H1 (cell line): ENCODE measurements at regions not wholly inside any gene's neighbourhood (a gene's known extent, or its start where the extent isn't known, plus 50 kb on each side); places are given as distances from the start of the nearest gene placed in this dataset.

Experiments
- CTCF ChIA-PET: fragments of 300-600 bp; sonication (Branson Sonifier 250); formaldehyde crosslinking; loops from one replicate; lab custom pipeline; 2021; ENCODE audit not compliant: partially characterized antibody; lab: Charles Lee
- POLR2A ChIA-PET: fragments of 300-600 bp; sonication (Branson Sonifier 250); formaldehyde crosslinking; loops from one replicate; lab custom pipeline; 2021; ENCODE audit warnings: inconsistent platforms; ENCODE audit not compliant: partially characterized antibody; lab: Charles Lee
- DNase-seq, 2 experiments: peaks; one replicate each; pipeline versions ENCODE4 v3.0.0 to v3.0.0-alpha.2; 2010 to 2022; ENCODE audit warnings: low spot score in 2 of 2, low read depth in 1 of 2, mixed read lengths in 1 of 2
- FAIRE-seq: peaks from 2 replicates; lab custom pipeline; 2011; peaks lifted over from hg19 to GRCh38; lab: Jason Lieb, UNC
- H2AFZ ChIP-seq: 2 replicates; pipeline ENCODE4 v1.8.1; 2012; ENCODE audit warnings: low read length, inconsistent platforms
- H2AK5ac ChIP-seq: 2 replicates; pipeline ENCODE4 v1.6.1; 2013; ENCODE audit warnings: low read depth, low read length
- H2BK120ac ChIP-seq: replicated peaks from 2 replicates; pipeline ENCODE3; 2013; ENCODE audit warnings: low read depth, low read length, inconsistent platforms
- H2BK12ac ChIP-seq: 2 replicates; pipeline ENCODE4 v1.6.1; 2013; ENCODE audit warnings: low read depth, low read length
- H2BK15ac ChIP-seq: 2 replicates; pipeline ENCODE4 v1.6.1; 2013; ENCODE audit warnings: low read length
- H2BK20ac ChIP-seq: 2 replicates; pipeline ENCODE4 v1.6.1; 2013; ENCODE audit warnings: low read length
- H2BK5ac ChIP-seq: 2 replicates; pipeline ENCODE4 v1.6.1; 2013; ENCODE audit warnings: low read depth, low read length
- H3K14ac ChIP-seq: 2 replicates; pipeline ENCODE4 v1.6.1; 2013; ENCODE audit warnings: inconsistent platforms; ENCODE audit not compliant: insufficient read length
- H3K18ac ChIP-seq: 2 replicates; pipeline ENCODE4 v1.6.1; 2013; ENCODE audit warnings: low read length; ENCODE audit errors: extremely low read depth
- H3K23ac ChIP-seq: 2 replicates; pipeline ENCODE4 v1.6.1; 2013; ENCODE audit warnings: inconsistent platforms; ENCODE audit not compliant: insufficient read length
- H3K23me2 ChIP-seq: 2 replicates; pipeline ENCODE4 v1.6.1; 2013; ENCODE audit warnings: low read depth, low read length
- H3K27ac ChIP-seq: 2 replicates; pipeline ENCODE4 v1.6.1; 2011; ENCODE audit warnings: low read depth, low read length, inconsistent platforms
- H3K27me3 ChIP-seq, 4 experiments: replicated peaks in 1 of 4; 1 replicate in 1 of 4; 2 replicates in 3 of 4; pipeline versions ENCODE4 v1.6.1 to v1.8.1; 2011 to 2013; ENCODE audit warnings: low read length in 3 of 4, mild to moderate bottlenecking in 3 of 4, inconsistent platforms in 2 of 4, mixed read lengths in 2 of 4, moderate library complexity in 1 of 4; ENCODE audit not compliant: control insufficient read depth in 3 of 4, insufficient read depth in 3 of 4; ENCODE audit errors: extremely low read depth in 1 of 4
- H3K36me3 ChIP-seq, 4 experiments: 2 replicates each; pipeline versions ENCODE4 v1.6.1 to v1.8.1; 2011 to 2013; ENCODE audit warnings: mild to moderate bottlenecking in 4 of 4, low read length in 3 of 4, moderate library complexity in 2 of 4, control low read depth in 1 of 4, inconsistent platforms in 1 of 4; ENCODE audit not compliant: insufficient read depth in 4 of 4, control insufficient read depth in 2 of 4
- H3K4ac ChIP-seq: replicated peaks from 2 replicates; pipeline ENCODE3; 2013; ENCODE audit warnings: low read length, low read depth, mixed read lengths, inconsistent platforms; ENCODE audit not compliant: insufficient read length
- H3K4me1 ChIP-seq, 4 experiments: replicated peaks in 1 of 4; 1 replicate in 1 of 4; 2 replicates in 3 of 4; pipeline versions ENCODE4 v1.6.1 to v1.8.1; 2011 to 2013; ENCODE audit warnings: low read length in 3 of 4, inconsistent platforms in 2 of 4, mixed read lengths in 1 of 4; ENCODE audit not compliant: insufficient read depth in 4 of 4, control insufficient read depth in 3 of 4
- H3K4me2 ChIP-seq, 2 experiments: 2 replicates each; pipeline versions ENCODE4 v1.6.1 to v1.8.1; 2011 to 2013; ENCODE audit warnings: low read depth in 2 of 2, low read length in 2 of 2, control low read depth in 1 of 2, inconsistent platforms in 1 of 2, mild to moderate bottlenecking in 1 of 2; ENCODE audit not compliant: insufficient read depth in 1 of 2
- H3K4me3 ChIP-seq, 4 experiments: fragments of 200-600, 300-600 bp in 1 of 4; sonication (generic), shearing (Covaris generic), sonication (Bioruptor Twin) in 1 of 4; 2 replicates each; pipeline versions ENCODE4 v1.5.1 to v1.8.1; 2011 to 2016; ENCODE audit warnings: low read length in 4 of 4, low read depth in 3 of 4, control low read depth in 2 of 4, inconsistent platforms in 2 of 4, mild to moderate bottlenecking in 2 of 4, mixed read lengths in 1 of 4, moderate library complexity in 1 of 4; ENCODE audit not compliant: insufficient read depth in 2 of 4; ENCODE audit errors: extremely low read depth in 1 of 4
- H3K56ac ChIP-seq: replicated peaks from 2 replicates; pipeline ENCODE3; 2013; ENCODE audit warnings: low read depth, mild to moderate bottlenecking, mixed read lengths, low read length, inconsistent platforms; ENCODE audit not compliant: insufficient read length
- H3K79me1 ChIP-seq: 2 replicates; pipeline ENCODE4 v1.6.1; 2013; ENCODE audit warnings: low read depth, low read length, control low read depth
- H3K79me2 ChIP-seq, 2 experiments: 2 replicates each; pipeline versions ENCODE4 v1.6.1 to v1.8.1; 2012 to 2013; ENCODE audit warnings: low read length in 2 of 2, mild to moderate bottlenecking in 2 of 2, inconsistent platforms in 1 of 2; ENCODE audit not compliant: insufficient read depth in 2 of 2, control insufficient read depth in 1 of 2
- H3K9ac ChIP-seq, 4 experiments: replicated peaks in 1 of 4; 1 replicate in 1 of 4; 2 replicates in 3 of 4; pipeline versions ENCODE4 v1.6.1 to v1.8.1; 2011 to 2013; ENCODE audit warnings: low read depth in 3 of 4, low read length in 3 of 4, control low read depth in 2 of 4, mild to moderate bottlenecking in 2 of 4, moderate library complexity in 2 of 4, inconsistent platforms in 1 of 4; ENCODE audit errors: extremely low read depth in 1 of 4
- H3K9me3 ChIP-seq, 2 experiments: 2 replicates each; pipeline versions ENCODE4 v1.6.1 to v1.8.1; 2012 to 2013; ENCODE audit warnings: mild to moderate bottlenecking in 2 of 2, moderate library complexity in 2 of 2, control low read depth in 1 of 2, inconsistent platforms in 1 of 2, low read depth in 1 of 2, low read length in 1 of 2, mixed read lengths in 1 of 2; ENCODE audit not compliant: insufficient read depth in 2 of 2
- H4K20me1 ChIP-seq, 2 experiments: replicated peaks in 1 of 2; 2 replicates each; pipeline versions ENCODE3 to v1.8.1; 2011 to 2013; ENCODE audit warnings: inconsistent platforms in 2 of 2, low read length in 2 of 2, mild to moderate bottlenecking in 1 of 2; ENCODE audit not compliant: insufficient read depth in 2 of 2, control insufficient read depth in 1 of 2
- H4K5ac ChIP-seq: 2 replicates; pipeline ENCODE4 v1.6.1; 2013; ENCODE audit warnings: low read length, low read depth, mixed read lengths, inconsistent platforms; ENCODE audit not compliant: insufficient read length
- H4K8ac ChIP-seq: 2 replicates; pipeline ENCODE4 v1.8.0; 2013; ENCODE audit warnings: mild to moderate bottlenecking, moderate library complexity, low read length, inconsistent platforms; ENCODE audit not compliant: insufficient read depth; ENCODE audit errors: extremely low read depth
- H4K91ac ChIP-seq: replicated peaks from 2 replicates; pipeline ENCODE3; 2013; ENCODE audit warnings: low read length, mixed read lengths, inconsistent platforms; ENCODE audit not compliant: insufficient read length
- CBX5 ChIP-seq: fragments of 300-800, 300-1000 bp; sonication (generic); IDR thresholded peaks from 2 replicates; pipeline ENCODE4 v1.7.1; 2016; ENCODE audit warnings: antibody characterized with exemption, low read length, low read depth
- NANOG ChIP-seq: IDR thresholded peaks from 2 replicates; pipeline ENCODE4 v1.6.1; 2011; ENCODE audit warnings: low read length, low read depth, mild to moderate bottlenecking, inconsistent platforms; ENCODE audit not compliant: insufficient read depth, poor library complexity, severe bottlenecking
- WGBS, 2 experiments: shearing (Covaris generic) in 1 of 2; methylation state at CpG; one replicate each; pipeline versions ENCODE4 v1.1.6 to v1.1.7; 2013 to 2015; ENCODE audit warnings: low lambda C conversion rate in 2 of 2, mixed read lengths in 2 of 2, inconsistent platforms in 1 of 2, low coverage in 1 of 2, missing lambda C conversion rate in 1 of 2; ENCODE audit not compliant: insufficient replicate concordance in 2 of 2, insufficient coverage in 1 of 2, insufficient read length in 1 of 2; ENCODE audit errors: extremely low coverage in 1 of 2, missing lambda C conversion rate in 1 of 2; 5-methylcytosine and 5-hydroxymethylcytosine counted together

DNA sequence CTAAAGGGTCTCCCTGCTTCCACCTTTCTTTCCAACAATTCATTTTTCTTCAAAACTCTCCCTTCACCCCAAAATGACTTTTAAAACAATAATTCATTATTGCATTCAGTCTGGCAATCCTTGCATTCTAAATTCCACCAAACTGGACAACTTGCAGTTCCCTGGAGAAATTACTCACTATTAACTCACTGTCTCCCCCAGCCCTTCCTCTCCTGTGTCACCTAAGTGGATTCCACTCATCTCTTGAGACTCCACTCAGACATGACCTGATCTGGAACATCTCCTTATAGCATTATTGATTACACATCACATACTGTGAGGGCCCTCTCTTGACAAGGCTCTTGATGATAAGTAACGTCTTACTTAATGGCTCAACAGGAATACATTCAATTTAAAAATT lies 257.1 kb downstream of the BRINP2 start:
- Histone ChIP-seq H3K9me3 (no peaks in the 10 kb centered on the region), H3K23ac (no peak overlapping the region)

More for the DNA sequence above, 257.1 kb downstream of the BRINP2 start:
- Histone ChIP-seq H4K5ac (no peak overlapping the region), H3K23me2 (no peaks in the 10 kb centered on the region), H4K91ac (no peak overlapping the region), H3K56ac (no peak overlapping the region), H3K79me2 (no peaks in the 10 kb centered on the region), H3K4me2 (no peak overlapping the region), H3K36me3 (no peaks in the 10 kb centered on the region), H2BK12ac (no peak overlapping the region), H2AFZ (no peak overlapping the region), H3K4me3 (no peak overlapping the region), H3K79me1 (no peaks in the 10 kb centered on the region), H3K27ac (no peak overlapping the region), H2BK20ac (no peak overlapping the region), H2AK5ac (no peak overlapping the region), H3K4me1 (no peaks in the 10 kb centered on the region), H4K20me1 (no peaks in the 10 kb centered on the region), H3K18ac (no peak overlapping the region), H3K4ac (no peak overlapping the region), H3K14ac (no peak overlapping the region), H2BK15ac (no peak overlapping the region), H4K8ac (no peak overlapping the region), H3K27me3 (peaks cover 0 to 1% (median 0%) of the 10 kb centered on the region in 4 experiments; a peak in 1 of 7 replicates), H3K9ac (no peak overlapping the region), H2BK5ac (no peak overlapping the region), H2BK120ac (no peak overlapping the region)
- TF ChIP-seq NANOG, result no peak
- TF ChIP-seq CBX5, result no peak
- ChIA-PET POLR2A (no interaction called here), CTCF (interaction anchor here (0.8 to 1.4 kb wide), 3 partner anchors 172 to 530 kb away, joined by 3 to 6 read pairs (median 4); no protein-coding TSS in a partner anchor)
- FAIRE-seq (no peak), DNase-seq (no peak)
- 80% methylated on average over 1 of the region's 1 CpG; no CpG with 5 or more reads in 1 of the 2 experiments for WGBS, 2 experiments
